Smooth muscle cell (in vitro differentiated cells): ENCODE measurements at regions not wholly inside any gene's neighbourhood (a gene's known extent, or its start where the extent isn't known, plus 50 kb on each side); places are given as distances from the start of the nearest gene placed in this dataset.

Experiments used
- DNase-seq: peaks from one replicate; lab custom pipeline; 2025; ENCODE audit not compliant: unreplicated experiment; lab: John Stamatoyannopoulos, UW
- H2AFZ ChIP-seq: fragments of 200-600 bp; sonication (generic); 2 replicates; pipeline ENCODE4 v1.6.0; 2016; ENCODE audit warnings: antibody characterized with exemption, low read depth, mild to moderate bottlenecking
- H3F3A ChIP-seq: fragments of 200-600 bp; sonication (generic); 2 replicates; pipeline ENCODE4 v1.6.0; 2017; ENCODE audit warnings: antibody characterized with exemption, low read depth
- H3K27ac ChIP-seq: fragments of 200-600 bp; sonication (generic); 2 replicates; pipeline ENCODE4 v1.5.1; 2016; ENCODE audit warnings: low read depth, mild to moderate bottlenecking
- H3K27me3 ChIP-seq: fragments of 200-600 bp; sonication (generic); 2 replicates; pipeline ENCODE4 v1.6.1; 2016; ENCODE audit warnings: low read depth, mild to moderate bottlenecking
- H3K36me3 ChIP-seq: fragments of 200-600 bp; sonication (generic); 2 replicates; pipeline ENCODE4 v1.5.1; 2016; ENCODE audit warnings: low read depth
- H3K4me1 ChIP-seq: fragments of 200-600 bp; sonication (generic); 2 replicates; pipeline ENCODE4 v1.5.1; 2016; ENCODE audit warnings: low read depth
- H3K4me2 ChIP-seq: fragments of 200-600 bp; sonication (generic); 2 replicates; pipeline ENCODE4 v1.6.0; 2016; ENCODE audit warnings: mild to moderate bottlenecking
- H3K4me3 ChIP-seq: fragments of 200-600 bp; sonication (generic); 2 replicates; pipeline ENCODE4 v1.5.1; 2016; ENCODE audit warnings: mild to moderate bottlenecking
- H3K79me2 ChIP-seq: fragments of 200-600 bp; sonication (generic); 2 replicates; pipeline ENCODE4 v1.6.0; 2016; ENCODE audit warnings: low read depth, mild to moderate bottlenecking
- H3K9ac ChIP-seq: fragments of 200-600 bp; sonication (generic); 2 replicates; pipeline ENCODE4 v1.6.0; 2016; ENCODE audit warnings: low read depth
- H3K9me3 ChIP-seq: fragments of 200-600 bp; sonication (generic); replicated peaks from 2 replicates; pipeline ENCODE4 v1.5.1; 2016; ENCODE audit warnings: low read depth
- H4K20me1 ChIP-seq: fragments of 200-600 bp; sonication (generic); 2 replicates; pipeline ENCODE4 v1.6.0; 2016; ENCODE audit warnings: low read depth
- CTCF ChIP-seq: fragments of 200-600 bp; sonication (generic); IDR thresholded peaks from 2 replicates; pipeline ENCODE4 v1.5.1; 2017; ENCODE audit warnings: borderline replicate concordance, mild to moderate bottlenecking, antibody characterized with exemption; ENCODE audit not compliant: insufficient read depth, poor library complexity, severe bottlenecking
- WGBS: methylation state at CpG from one replicate; pipeline ENCODE4 v1.1.7; 2016; ENCODE audit warnings: low lambda C conversion rate; 5-methylcytosine and 5-hydroxymethylcytosine counted together

- H3K4me3 ChIP-seq, result no peak overlapping the region
- 29% methylated on average over 4 of the region's 4 CpGs for WGBS
- no peak for DNase-seq
- no peaks in the 10 kb centered on the region for H3K4me1 ChIP-seq
- H3K79me2 ChIP-seq, result no peaks in the 10 kb centered on the region
- H3K9me3 ChIP-seq, result no peaks in the 10 kb centered on the region
- no peak overlapping the region for H2AFZ ChIP-seq
- TF ChIP-seq CTCF, result no peak
- H3K27me3 ChIP-seq, result no peaks in the 10 kb centered on the region
- no peak overlapping the region for H3K9ac ChIP-seq
- H3F3A ChIP-seq, result no peaks in the 10 kb centered on the region
- H3K4me2 ChIP-seq, result peak overlapping the region; percentile 28
- H3K36me3 ChIP-seq, result no peaks in the 10 kb centered on the region
- H4K20me1 ChIP-seq, result no peaks in the 10 kb centered on the region
- H3K27ac ChIP-seq, result peak overlapping the region; percentile 90
Measured at GRCh38 chr4:138949866-138950265, 65.7 kb upstream of the NOCT start.

GRCh38 chr4:138948918-138949317 is 66.7 kb upstream of the NOCT start:
- Histone ChIP-seq H3K4me3 (no peak overlapping the region), H4K20me1 (no peaks in the 10 kb centered on the region), H3K27ac (peak overlapping the region; percentile 90), H3K9ac (no peak overlapping the region), H3K9me3 (no peaks in the 10 kb centered on the region), H3K4me1 (no peaks in the 10 kb centered on the region), H3K79me2 (no peaks in the 10 kb centered on the region), H3K27me3 (no peaks in the 10 kb centered on the region), H3K36me3 (no peaks in the 10 kb centered on the region), H3F3A (no peaks in the 10 kb centered on the region), H3K4me2 (no peak overlapping the region), H2AFZ (no peak overlapping the region)
- no peak for TF ChIP-seq CTCF
- DNase-seq, result no peak
- WGBS, result 24% methylated on average over 2 of the region's 2 CpGs

- 72% methylated on average over 1 of the region's 1 CpG for WGBS
Measured at GRCh38 chr4:138946306-138946705, 69.3 kb upstream of the NOCT start.

More at GRCh38 chr4:138946306-138946705, 69.3 kb upstream of the NOCT start:
- no peaks in the 10 kb centered on the region for H3F3A ChIP-seq
- no peak overlapping the region for H3K4me2 ChIP-seq
- no peaks in the 10 kb centered on the region for H3K27me3 ChIP-seq
- no peak for DNase-seq
- no peak overlapping the region for H3K9ac ChIP-seq
- H3K79me2 ChIP-seq, result no peaks in the 10 kb centered on the region
- peak overlapping the region; percentile 12 for H3K27ac ChIP-seq
- no peaks in the 10 kb centered on the region for H4K20me1 ChIP-seq
- H3K4me1 ChIP-seq, result no peaks in the 10 kb centered on the region
- H3K9me3 ChIP-seq, result no peaks in the 10 kb centered on the region
- no peak overlapping the region for H2AFZ ChIP-seq
- no peak for TF ChIP-seq CTCF
- no peak overlapping the region for H3K4me3 ChIP-seq
- H3K36me3 ChIP-seq, result no peaks in the 10 kb centered on the region
